ENCODE measurements at regions not wholly inside any gene's neighbourhood (a gene's known extent, or its start where the extent isn't known, plus 50 kb on each side); places are given as distances from the start of the nearest gene placed in this dataset.

DNA sequence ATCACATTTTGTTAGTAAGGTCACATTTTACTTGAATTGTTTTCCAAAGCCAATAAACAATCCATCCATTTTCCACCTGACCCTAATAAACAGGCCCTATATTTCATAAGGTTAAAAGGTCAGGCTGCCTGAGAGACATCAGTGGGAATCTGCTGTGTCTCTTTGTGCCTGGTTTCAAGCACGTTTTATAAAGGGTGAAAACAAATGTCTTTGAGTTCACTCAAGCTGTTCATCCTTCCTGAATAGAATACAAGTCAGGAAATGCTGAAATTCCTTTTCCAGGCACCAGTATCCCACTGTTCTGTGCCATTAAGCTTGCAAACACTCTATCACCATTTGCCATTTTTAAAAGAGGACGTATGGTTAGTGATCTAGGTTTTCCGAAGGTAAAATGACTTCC lies 67.5 kb upstream of the SPATA13 start:
- TF ChIP-seq, protein P1, sequence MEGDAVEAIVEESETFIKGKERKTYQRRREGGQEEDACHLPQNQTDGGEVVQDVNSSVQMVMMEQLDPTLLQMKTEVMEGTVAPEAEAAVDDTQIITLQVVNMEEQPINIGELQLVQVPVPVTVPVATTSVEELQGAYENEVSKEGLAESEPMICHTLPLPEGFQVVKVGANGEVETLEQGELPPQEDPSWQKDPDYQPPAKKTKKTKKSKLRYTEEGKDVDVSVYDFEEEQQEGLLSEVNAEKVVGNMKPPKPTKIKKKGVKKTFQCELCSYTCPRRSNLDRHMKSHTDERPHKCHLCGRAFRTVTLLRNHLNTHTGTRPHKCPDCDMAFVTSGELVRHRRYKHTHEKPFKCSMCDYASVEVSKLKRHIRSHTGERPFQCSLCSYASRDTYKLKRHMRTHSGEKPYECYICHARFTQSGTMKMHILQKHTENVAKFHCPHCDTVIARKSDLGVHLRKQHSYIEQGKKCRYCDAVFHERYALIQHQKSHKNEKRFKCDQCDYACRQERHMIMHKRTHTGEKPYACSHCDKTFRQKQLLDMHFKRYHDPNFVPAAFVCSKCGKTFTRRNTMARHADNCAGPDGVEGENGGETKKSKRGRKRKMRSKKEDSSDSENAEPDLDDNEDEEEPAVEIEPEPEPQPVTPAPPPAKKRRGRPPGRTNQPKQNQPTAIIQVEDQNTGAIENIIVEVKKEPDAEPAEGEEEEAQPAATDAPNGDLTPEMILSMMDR (IDR thresholded peaks at IDR 0.05; ENCODE audit: low read depth, low read length, poor library complexity, severe bottlenecking) = no peak
- no peak for TF ChIP-seq EZH2phosphoT487 (IDR thresholded peaks at IDR 0.05; ENCODE audit: borderline replicate concordance, low read length)
